IPS-18a (cell line): ENCODE measurements at regions not wholly inside any gene's neighbourhood (a gene's known extent, or its start where the extent isn't known, plus 50 kb on each side); places are given as distances from the start of the nearest gene placed in this dataset.

Source experiments
- H3K27ac ChIP-seq: one replicate; pipeline ENCODE4 v1.5.1; 2013; ENCODE audit warnings: low read length
- H3K27me3 ChIP-seq: one replicate; pipeline ENCODE4 v1.6.1; 2013; ENCODE audit warnings: mild to moderate bottlenecking, low read length; ENCODE audit not compliant: control insufficient read depth, insufficient read depth
- H3K36me3 ChIP-seq: one replicate; pipeline ENCODE4 v1.6.1; 2013; ENCODE audit warnings: low read depth, low read length; ENCODE audit not compliant: control insufficient read depth
- H3K4me1 ChIP-seq: one replicate; pipeline ENCODE4 v1.6.1; 2013; ENCODE audit warnings: low read depth, low read length; ENCODE audit not compliant: control insufficient read depth
- H3K4me3 ChIP-seq: one replicate; pipeline ENCODE4 v1.5.1; 2013; ENCODE audit warnings: low read length
- H3K9ac ChIP-seq: one replicate; pipeline ENCODE4 v1.6.1; 2013; ENCODE audit warnings: mild to moderate bottlenecking, low read length, moderate library complexity
- H3K9me3 ChIP-seq: one replicate; pipeline ENCODE4 v1.6.1; 2013; ENCODE audit warnings: low read depth, low read length; ENCODE audit not compliant: control insufficient read depth

DNA sequence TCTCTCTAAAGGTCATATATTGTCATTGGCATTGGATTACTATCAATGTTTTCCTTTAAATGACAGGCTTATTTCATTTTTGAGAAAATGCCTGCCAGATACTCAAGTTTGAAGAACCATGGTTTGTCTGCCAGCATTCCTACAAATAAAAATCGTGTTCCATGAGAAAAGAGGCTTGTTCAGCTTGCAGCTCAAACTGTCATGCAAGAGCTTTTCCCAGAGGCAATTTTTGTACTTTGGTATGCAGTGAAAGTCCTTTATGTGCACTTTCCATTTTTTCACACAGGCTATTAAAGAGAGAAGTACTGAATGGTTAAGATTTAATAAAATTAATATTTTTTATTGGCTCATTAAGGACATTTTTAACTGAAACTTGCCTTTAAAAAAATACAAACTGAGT lies 110.4 kb downstream of the FBXO4 start:
- Histone ChIP-seq H3K27me3 (no peaks in the 10 kb centered on the region), H3K9me3 (no peaks in the 10 kb centered on the region), H3K36me3 (no peaks in the 10 kb centered on the region), H3K4me3 (no peak overlapping the region), H3K27ac (no peak overlapping the region), H3K9ac (no peak overlapping the region), H3K4me1 (no peaks in the 10 kb centered on the region)

DNA sequence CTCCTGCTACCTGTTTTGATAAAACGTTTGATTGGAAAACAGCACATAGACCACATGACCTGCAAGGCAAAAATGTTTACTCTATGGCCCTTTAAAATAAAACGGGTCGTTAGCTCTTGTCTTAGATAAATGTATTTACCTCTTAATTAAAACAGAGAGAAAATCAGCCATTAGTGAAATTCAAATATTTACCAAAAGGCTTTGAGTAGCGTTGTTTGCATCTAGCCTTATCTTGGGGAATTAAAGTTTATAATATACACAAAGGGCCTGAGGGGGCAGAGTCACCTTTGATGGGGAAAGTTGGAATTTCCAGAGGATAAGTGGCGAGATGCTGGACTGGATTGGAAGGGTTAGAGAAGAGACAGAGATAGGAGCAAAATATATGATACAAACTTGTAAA lies 111.3 kb downstream of the FBXO4 start:
- Histone ChIP-seq H3K36me3 (no peaks in the 10 kb centered on the region), H3K27ac (no peak overlapping the region), H3K4me3 (no peak overlapping the region), H3K27me3 (no peaks in the 10 kb centered on the region), H3K4me1 (no peaks in the 10 kb centered on the region), H3K9me3 (no peaks in the 10 kb centered on the region), H3K9ac (no peak overlapping the region)

DNA sequence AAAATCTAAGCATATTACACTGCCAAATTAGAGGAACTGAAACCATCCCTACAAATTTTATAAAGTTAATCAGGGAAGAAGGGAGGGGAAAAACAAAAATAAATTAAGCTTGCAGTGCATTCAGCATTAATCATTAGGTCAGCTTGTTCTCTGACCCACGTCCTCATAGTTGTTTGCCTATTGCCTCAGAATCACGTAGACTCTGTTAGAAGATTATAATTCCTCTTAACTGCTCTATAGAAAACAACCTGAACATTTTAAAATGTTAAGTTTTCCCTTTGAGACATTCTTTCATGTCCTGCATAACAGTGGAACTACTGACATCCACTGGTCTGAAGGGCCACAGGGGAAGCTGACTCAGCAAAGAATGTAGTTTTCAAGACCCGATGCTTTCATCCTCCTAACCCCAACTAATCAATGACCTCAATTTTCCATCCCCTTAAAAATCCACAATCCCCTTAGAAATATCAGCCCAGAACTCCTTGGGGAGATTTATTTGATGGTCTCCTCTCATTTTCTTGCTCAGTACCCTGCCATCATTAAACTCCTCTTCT lies 112.4 kb downstream of the FBXO4 start:
- Histone ChIP-seq H3K27ac (no peak overlapping the region), H3K9me3 (no peaks in the 10 kb centered on the region), H3K4me1 (no peaks in the 10 kb centered on the region), H3K9ac (no peak overlapping the region), H3K36me3 (no peaks in the 10 kb centered on the region), H3K27me3 (no peaks in the 10 kb centered on the region), H3K4me3 (no peak overlapping the region)

DNA sequence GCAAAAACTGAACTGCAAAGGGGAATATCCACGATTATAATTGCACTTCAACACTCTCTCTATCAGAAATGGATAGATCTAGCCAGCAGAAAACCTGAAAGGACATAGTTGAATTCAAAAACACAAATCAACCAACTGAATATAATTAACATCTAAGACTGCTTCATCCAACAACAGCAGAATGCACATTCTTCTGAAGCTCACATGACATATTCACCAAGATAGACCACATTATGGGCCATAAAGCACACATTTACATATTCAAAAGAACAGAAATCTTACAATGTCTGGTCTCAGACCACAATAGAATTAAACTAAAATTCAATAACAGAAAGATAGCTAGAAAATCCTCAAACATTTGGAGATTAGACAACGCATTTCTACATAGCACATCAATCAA lies 118.3 kb downstream of the FBXO4 start:
- Histone ChIP-seq H3K27ac (no peak overlapping the region), H3K4me3 (no peak overlapping the region), H3K9me3 (no peaks in the 10 kb centered on the region), H3K4me1 (no peaks in the 10 kb centered on the region), H3K27me3 (no peaks in the 10 kb centered on the region), H3K9ac (no peak overlapping the region), H3K36me3 (no peaks in the 10 kb centered on the region)

DNA sequence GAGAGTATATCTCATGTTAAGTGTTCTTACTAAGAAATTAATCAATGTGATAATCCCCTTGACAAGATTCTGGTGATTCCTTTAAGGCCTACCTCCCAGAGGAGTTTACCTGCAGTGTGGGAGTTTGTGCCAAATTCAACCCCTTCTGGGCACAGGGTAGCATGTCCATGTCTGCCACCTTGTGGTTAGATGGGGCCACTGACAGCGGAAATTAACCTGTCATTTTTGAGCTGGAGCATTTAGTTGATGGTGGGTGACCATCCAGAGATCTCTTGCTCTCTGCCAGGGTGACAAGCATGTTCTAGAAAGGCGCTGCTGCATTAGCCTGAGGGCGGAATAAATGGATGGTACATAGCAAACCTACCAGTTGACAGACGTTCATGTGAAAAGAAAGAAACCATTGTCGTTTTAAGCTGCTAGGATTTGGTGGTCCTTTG lies 132.2 kb downstream of the FBXO4 start:
- H3K4me3 ChIP-seq: no peak overlapping the region
- no peaks in the 10 kb centered on the region for H3K27me3 ChIP-seq
- no peaks in the 10 kb centered on the region for H3K9me3 ChIP-seq
- H3K9ac ChIP-seq: no peak overlapping the region
- no peak overlapping the region for H3K27ac ChIP-seq
- H3K36me3 ChIP-seq: no peaks in the 10 kb centered on the region
- no peaks in the 10 kb centered on the region for H3K4me1 ChIP-seq

DNA sequence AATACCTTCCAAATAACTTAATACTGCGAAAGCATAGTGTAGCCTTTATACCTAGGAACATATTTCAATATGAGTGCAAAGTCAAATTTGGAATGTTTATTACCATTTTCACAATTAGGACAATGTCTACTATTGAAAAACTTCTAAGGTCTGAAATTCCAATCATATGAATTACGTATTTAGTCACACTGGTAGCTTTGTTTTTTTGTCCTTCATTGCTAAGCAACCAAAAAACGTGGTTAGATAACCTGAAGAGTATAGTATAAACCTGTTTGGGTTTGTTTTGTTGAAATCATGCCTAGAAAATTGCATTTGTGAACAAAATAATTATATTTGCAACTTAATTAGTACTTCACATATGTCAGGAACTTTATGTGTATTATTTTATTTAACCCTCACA lies 134.2 kb downstream of the FBXO4 start:
- Histone ChIP-seq H3K4me1 (no peaks in the 10 kb centered on the region), H3K4me3 (no peak overlapping the region), H3K27me3 (no peaks in the 10 kb centered on the region)

DNA sequence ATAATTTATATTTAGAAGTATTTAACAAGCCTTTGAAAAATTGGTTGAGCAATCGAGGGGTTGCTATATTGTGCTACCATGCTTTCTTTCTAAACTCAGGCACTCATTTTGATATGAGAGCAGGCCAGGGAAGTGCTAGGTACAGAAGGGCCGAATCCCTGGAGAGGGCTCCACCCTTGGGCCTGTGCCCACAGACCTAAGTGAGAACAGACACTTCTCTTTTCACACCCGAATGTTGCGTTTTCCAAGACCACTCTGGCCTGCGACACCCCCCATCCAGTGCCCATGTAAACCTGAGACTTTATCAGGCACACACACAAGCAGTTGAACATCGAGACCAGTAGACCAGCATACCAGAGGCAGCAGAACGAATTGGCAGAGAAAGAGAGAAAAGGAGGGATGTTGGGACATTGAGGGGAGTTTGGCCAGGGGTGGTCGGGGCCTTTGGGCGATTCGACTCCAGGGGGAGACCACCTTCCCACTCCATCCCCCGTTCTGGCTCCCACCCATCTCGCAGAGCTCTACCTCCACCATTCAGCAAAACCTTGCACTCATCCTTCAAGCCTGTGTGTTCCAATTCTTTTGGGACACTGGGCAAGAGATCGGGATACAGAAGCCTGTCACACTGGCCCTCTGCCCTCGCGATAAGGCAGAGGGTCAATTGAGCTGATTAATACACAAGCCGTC lies 134.8 kb downstream of the FBXO4 start:
- Histone ChIP-seq H3K4me1 (no peaks in the 10 kb centered on the region), H3K9me3 (no peaks in the 10 kb centered on the region), H3K4me3 (no peak overlapping the region)

More for the DNA sequence above, 134.2 kb downstream of the FBXO4 start:
- Histone ChIP-seq H3K9ac (no peak overlapping the region), H3K9me3 (no peaks in the 10 kb centered on the region), H3K27ac (no peak overlapping the region), H3K36me3 (no peaks in the 10 kb centered on the region)

DNA sequence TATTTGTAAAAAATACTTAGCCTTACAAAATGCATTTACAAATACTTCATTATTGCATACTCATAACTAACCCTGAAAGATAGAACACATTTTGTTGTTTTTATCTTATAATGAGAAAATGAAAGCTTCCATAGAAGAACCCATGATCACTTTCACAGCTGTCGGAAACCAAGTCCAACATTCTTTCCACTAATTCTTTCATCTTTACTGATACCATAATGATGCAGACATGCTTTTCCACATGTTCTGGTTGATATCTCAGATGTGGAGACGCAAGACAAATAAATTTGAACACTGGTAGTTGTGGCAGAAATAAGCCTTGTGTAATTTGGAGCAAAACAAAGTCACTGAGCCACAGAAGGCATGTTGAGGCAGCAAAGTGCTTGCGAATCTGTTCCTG lies 136.0 kb downstream of the FBXO4 start:
- H3K27me3 ChIP-seq: no peaks in the 10 kb centered on the region
- H3K27ac ChIP-seq: no peak overlapping the region
- H3K4me3 ChIP-seq: no peak overlapping the region
- no peaks in the 10 kb centered on the region for H3K36me3 ChIP-seq
- H3K9me3 ChIP-seq: no peaks in the 10 kb centered on the region
- no peak overlapping the region for H3K9ac ChIP-seq
- no peaks in the 10 kb centered on the region for H3K4me1 ChIP-seq

More for the DNA sequence above, 134.8 kb downstream of the FBXO4 start:
- Histone ChIP-seq H3K36me3 (no peaks in the 10 kb centered on the region), H3K27ac (no peak overlapping the region), H3K9ac (no peak overlapping the region), H3K27me3 (no peaks in the 10 kb centered on the region)

DNA sequence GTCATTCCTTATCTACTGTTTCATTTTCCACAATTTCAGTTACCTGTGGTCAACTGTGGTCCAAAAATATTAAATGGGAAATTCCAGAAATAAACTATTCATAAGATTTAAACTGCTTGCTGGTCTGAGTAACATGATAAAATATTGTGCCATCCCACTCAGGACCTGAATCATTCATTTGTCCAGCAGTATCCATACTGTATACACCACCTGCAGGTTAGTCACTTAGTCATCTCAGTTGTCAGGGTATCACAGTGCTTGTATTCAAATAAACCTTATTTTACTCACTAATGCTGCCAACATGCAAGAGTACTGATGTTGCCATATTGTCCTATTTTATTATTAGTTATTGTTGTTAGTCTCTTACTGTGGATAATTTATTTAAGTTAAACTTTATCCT lies 139.7 kb downstream of the FBXO4 start:
- Histone ChIP-seq H3K9ac (no peak overlapping the region), H3K27ac (no peak overlapping the region), H3K4me1 (no peaks in the 10 kb centered on the region), H3K9me3 (no peaks in the 10 kb centered on the region), H3K27me3 (no peaks in the 10 kb centered on the region), H3K36me3 (no peaks in the 10 kb centered on the region), H3K4me3 (no peak overlapping the region)

DNA sequence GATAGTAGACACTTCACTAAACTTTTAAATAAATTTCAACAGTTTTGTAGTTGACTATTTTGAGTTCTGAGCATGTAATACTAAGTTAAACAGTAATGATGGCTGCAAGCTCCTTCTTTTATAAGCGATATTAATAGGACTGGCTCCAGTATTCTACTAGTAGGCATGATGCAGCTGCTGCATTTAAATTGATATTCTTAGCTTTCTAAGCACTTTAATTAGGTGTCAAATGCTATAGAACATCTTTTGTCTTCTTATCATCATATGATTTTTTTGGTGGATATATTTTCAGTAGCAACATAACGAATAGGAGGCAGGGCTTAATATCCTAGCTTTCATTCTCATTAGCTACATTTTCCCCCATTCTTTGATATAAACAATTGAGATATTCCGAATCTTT lies 141.1 kb downstream of the FBXO4 start:
- Histone ChIP-seq H3K27ac (no peak overlapping the region), H3K4me3 (no peak overlapping the region), H3K27me3 (no peaks in the 10 kb centered on the region)

DNA sequence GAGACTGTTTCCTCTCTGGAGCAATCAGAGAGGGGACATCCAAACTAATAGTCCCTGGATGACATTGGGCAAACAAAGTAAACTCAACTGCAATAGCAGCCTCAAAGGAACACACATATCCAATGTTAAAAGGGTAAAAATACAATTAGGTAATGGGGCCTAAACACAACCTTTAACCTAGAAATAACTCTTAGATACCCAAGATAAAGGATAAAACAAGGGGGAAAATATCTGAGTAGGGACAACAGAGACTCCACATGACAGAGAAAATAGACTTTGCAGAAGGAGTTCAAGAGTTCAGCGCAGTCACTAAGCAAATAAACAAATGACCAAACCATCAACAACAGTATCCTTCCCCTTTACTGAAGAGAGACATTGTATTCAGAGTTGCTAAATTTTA lies 149.3 kb downstream of the FBXO4 start:
- Histone ChIP-seq H3K27ac (no peak overlapping the region), H3K4me1 (no peaks in the 10 kb centered on the region), H3K4me3 (no peak overlapping the region), H3K9me3 (no peaks in the 10 kb centered on the region), H3K27me3 (no peaks in the 10 kb centered on the region), H3K36me3 (no peaks in the 10 kb centered on the region), H3K9ac (no peak overlapping the region)

More for the DNA sequence above, 141.1 kb downstream of the FBXO4 start:
- Histone ChIP-seq H3K9me3 (no peaks in the 10 kb centered on the region), H3K9ac (no peak overlapping the region), H3K36me3 (no peaks in the 10 kb centered on the region), H3K4me1 (no peaks in the 10 kb centered on the region)

DNA sequence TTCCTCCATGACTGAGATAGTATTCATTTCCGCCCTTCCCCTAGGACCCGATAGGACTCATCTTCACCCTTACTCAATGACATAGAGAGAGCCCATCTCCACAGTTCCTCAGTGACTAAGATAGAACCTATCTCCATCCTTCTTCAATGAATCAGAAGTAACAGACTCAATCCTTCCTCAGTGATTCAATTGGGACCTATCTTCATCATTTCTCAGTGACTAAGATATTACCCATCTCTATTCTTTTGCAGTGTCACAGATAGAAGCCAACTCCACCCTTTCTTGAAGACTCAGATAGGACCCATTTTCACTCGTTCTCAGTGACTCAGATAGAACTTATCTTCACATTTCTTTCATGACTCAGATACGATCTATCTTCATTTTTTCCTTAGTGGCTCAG lies 164.6 kb downstream of the FBXO4 start:
- H3K4me3 ChIP-seq: no peak overlapping the region
- no peaks in the 10 kb centered on the region for H3K4me1 ChIP-seq
- no peak overlapping the region for H3K9ac ChIP-seq
- no peak overlapping the region for H3K27ac ChIP-seq
- H3K27me3 ChIP-seq: no peaks in the 10 kb centered on the region
- H3K36me3 ChIP-seq: no peaks in the 10 kb centered on the region
- H3K9me3 ChIP-seq: no peaks in the 10 kb centered on the region
